HG03565 (cell line): ENCODE measurements at regions not wholly inside any gene's neighbourhood (a gene's known extent, or its start where the extent isn't known, plus 50 kb on each side); places are given as distances from the start of the nearest gene placed in this dataset.
"Not testable (repeated sequence)": the region's sequence is repeated elsewhere in the genome, so short reads cannot be mapped to it uniquely, and the experiment has no call there.

ENCODE experiments used
- ATAC-seq: cut with Tn5 transposase; IDR thresholded peaks from one replicate; pipeline ENCODE4 v1.9.1; 2021; ENCODE audit warnings: mild to moderate bottlenecking, moderate library complexity; ENCODE audit not compliant: unreplicated experiment

- no peak for ATAC-seq
Measured at GRCh38 chr10:125554753-125555152, 128.2 kb downstream of the TEX36 start.

DNA sequence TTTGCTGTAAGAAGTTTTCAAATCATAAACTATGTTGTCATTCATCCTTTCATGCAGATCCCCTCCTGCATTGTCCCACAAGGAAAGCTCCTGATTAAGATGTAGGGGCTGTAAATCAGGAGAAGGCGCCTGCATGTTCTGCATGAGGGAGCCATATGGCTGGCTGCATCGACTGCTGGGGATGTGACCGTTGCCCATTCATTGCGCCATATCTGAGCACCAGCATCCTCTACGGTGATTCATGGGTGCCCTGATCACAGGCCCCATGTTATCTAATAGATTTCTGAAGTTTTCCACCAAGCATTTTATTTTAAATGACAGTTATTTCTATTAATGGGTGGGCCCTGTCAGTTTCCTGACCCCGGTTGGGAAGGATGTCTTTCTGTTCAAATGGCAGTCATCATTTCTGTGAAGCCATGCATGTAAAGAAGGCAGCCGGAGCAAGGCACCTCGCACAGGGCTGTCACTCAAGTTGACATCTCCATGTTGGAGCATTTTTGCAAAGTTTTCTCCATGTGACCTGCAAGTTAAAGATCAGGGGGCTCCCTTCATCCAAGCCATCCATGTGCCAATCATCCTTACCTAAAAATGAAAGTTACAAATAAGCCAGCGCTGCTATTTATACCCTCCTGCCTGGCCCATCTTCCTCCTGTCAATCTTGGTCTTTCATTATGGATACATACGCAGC is 128.8 kb downstream of the TEX36 start:
- no peak for ATAC-seq

DNA sequence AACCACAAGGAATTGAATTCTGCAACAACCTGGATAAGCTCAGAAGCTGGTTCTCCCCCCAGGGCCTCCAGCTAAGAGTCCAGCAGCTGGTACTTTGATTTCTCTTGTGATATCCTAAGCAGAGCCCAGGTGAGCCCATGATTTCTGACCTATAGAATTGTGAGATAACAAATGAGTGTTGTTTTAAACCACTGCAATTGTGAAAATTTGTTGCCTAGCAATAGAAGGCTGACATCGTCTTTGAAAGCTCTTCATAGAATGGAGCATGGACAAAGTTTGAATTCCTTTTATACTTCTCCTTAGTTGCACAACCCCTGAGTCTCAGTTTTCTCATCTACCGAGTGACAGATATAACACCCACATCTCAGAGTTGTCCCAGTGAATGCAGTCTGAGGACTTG is 129.9 kb downstream of the TEX36 start:
- ATAC-seq: no peak

GRCh38 chr10:125551247-125551646 is 131.7 kb downstream of the TEX36 start:
- no peak for ATAC-seq

DNA sequence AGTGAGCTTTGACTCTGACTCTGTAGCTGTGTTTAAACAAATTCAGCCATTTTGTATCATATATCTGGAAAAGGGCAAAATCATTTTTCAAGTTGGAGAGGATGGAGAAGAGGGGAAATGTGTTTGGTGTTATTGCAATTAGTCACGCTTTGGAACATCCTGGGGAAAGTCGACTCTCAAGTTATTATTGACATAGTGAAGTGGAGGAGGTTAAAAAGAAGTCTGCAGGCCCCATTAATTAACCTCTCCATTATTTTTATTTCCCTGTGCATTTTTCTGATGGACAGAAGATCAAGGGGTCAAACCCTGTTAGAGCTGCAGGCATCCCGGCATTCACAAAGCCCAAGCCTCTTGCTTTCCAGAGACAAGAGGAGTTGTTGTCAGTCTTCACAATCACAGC is 132.6 kb downstream of the TEX36 start:
- no peak for ATAC-seq

DNA sequence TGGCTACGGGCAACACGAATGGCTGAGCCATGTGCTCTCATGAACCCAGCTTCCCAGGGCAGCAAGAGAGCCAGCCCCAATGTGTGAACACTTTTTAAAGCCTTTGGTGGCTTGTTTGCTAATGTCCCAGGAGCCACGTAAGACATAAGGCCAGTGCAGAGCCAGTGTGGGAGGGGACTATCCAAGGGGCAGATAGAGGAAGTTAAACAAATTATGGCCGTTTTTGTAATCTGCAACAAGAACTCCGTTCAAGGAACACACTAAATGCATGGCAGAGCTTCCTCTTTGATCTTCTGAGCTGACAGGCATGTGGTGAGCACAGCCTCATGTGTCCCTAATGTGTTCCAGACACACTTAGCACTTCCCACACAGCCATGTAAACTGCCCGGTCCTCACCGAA is 133.3 kb downstream of the TEX36 start:
- ATAC-seq: no peak

GRCh38 chr10:125548878-125549277 is 134.1 kb downstream of the TEX36 start:
- ATAC-seq: no peak

- ATAC-seq: no peak
Measured at GRCh38 chr10:125548356-125548755, 134.6 kb downstream of the TEX36 start.

DNA sequence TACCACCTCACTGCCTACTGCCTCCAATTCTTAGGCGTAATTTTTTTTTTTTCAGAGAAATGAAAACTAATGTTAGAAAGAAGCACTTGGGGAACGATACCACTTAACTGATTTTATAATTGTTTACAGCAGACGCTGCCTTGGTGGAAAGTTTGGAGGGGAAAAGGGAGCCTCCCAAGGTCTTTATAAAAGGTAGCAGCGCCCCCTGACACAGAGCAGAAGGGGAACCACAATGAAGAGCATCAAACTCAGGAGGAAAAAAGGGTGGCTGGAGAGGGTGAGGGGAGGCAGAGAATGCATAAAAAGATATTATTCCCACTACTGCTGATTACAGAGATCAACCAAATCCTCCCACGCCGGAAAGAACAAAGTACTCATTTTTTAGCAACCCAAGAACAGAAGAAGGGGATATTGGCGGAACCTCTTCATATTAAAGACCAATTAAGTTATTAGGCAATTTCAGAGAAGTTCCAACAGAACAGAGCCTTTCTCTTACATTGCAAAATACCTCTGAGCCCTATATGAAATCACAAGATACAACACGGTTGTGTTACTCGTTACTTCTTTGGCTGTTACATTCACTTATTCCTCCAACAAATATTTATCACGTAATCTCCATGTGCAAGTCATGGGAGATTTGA is 135.8 kb downstream of the TEX36 start:
- no peak for ATAC-seq

GRCh38 chr10:125543796-125544195 is 139.2 kb downstream of the TEX36 start:
- no peak for ATAC-seq

- no peak for ATAC-seq
Measured at GRCh38 chr10:125538947-125539731, 143.8 kb downstream of the TEX36 start.

DNA sequence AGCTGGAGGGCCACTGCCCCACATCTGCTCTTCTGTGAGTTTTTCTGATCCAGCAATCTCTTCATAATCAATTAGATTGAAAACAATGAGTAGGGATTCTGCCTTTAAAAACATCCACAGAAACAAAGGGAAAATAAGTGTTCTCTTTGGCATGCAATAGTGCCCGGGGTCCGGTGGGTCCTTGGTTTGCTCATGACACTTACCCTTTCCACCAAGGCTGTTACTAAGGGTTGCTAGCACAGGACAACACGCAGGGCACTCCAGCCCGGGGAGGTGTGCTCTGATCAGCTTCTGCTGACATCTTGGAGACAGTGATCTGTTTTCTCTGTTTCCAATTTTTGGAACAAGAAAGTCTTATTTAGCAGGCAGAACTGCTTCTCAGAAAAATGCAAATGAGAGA is 146.7 kb downstream of the TEX36 start:
- no peak for ATAC-seq

GRCh38 chr10:125535559-125535958 is 147.4 kb downstream of the TEX36 start:
- ATAC-seq: no peak

DNA sequence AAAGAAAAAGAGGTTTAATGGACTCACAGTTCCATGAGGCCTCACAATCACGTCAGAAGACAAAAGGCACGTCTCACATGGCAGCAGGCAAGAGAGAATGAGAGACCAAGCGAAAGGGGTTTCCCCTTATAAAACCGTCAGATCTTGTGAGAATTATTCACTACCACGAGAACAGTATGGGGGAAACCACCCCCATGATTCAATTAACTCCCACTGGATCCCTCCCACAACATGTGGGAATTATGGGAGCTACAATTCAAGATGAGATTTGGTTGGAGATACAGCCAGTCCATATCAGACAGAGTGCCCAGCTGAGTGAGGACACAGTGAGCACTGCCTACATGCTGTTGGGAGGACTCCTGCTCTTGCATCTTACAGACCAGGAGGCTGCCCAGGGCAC is 148.4 kb downstream of the TEX36 start:
- ATAC-seq: no peak

GRCh38 chr10:125533866-125534265 is 149.1 kb downstream of the TEX36 start:
- no peak for ATAC-seq

GRCh38 chr10:125531465-125531864 is 151.5 kb downstream of the TEX36 start:
- no peak for ATAC-seq

GRCh38 chr10:125523347-125523746 is 159.6 kb downstream of the TEX36 start:
- no peak for ATAC-seq

DNA sequence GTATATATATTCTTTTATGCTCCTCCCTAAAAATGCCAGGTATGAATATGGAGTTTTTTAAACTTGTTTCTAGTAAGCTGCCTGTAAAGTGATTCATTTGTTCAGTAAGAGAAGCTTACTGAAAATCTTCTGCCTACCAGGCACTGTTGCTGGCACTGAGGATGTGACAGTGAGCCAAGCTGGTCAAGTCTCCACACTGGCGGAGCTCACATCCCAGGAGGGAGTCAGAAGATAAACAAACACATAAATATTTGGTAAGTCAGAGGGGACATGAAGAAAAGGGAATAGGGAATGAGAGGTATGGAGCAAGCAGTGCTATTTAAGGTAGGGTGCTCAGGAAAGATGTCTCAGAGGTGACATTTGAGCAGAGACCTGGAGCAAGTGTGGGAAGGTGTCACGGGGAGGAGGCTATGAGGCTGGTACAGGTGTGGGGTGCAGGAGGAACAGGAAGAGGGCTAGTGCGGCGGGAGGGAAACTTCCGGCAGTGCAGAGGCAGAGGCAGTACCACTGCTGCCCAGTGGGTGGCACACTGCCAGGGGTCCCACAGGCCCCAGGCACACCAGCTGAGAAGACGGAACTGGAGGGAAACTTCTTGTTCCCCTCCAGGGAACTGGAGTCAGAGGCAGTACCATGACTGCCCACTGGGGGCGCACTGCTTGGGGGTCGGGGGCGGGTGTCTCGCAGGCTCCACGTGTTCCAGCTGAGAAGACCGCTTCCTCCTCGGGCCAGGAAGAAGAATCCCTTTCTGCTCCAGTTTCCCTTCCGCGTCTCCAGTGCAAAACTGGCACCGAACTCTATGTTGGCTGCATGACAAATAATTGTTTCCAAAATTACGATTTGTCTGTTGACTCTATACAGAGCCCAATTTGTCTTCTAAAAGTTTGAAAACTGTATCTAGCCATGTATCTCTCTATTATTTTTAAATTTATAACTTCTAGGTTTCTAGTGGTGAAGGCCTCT is 161.0 kb downstream of the TEX36 start:
- no peak for ATAC-seq

DNA sequence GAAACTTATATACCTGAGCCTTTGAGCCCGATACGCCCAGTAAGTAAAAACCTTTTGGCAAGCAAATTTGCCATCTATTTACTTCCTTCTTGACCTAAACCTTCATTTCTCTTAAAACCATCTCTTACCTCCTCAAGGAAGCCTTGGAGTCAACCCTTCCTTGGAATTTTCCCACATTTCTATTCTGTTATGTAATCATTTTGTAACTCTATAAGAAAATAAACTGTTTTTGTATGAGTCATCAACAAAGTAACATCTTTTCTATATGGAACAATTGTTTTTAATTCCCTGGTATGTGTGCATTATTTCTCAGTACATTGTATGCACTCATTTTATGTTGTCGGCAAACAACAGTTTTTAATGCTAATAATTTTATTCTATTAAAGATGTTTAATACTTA is 162.0 kb downstream of the TEX36 start:
- ATAC-seq: no peak

GRCh38 chr10:125518397-125518796 is 164.6 kb downstream of the TEX36 start:
- ATAC-seq: not testable (repeated sequence)

- no peak for ATAC-seq
Measured at GRCh38 chr10:125515571-125515970, 167.4 kb downstream of the TEX36 start.
